GM12878 (cell line): ENCODE measurements at regions not wholly inside any gene's neighbourhood (a gene's known extent, or its start where the extent isn't known, plus 50 kb on each side); places are given as distances from the start of the nearest gene placed in this dataset.
A peak's percentile ranks its signal among the peaks of the same experiment; 100 is the strongest.

Experiments
- ATAC-seq: fragments of 200-7000 bp; cut with Tn5 transposase; 3 replicates; pipeline ENCODE4 v1.9.1; 2020; ENCODE audit warnings: mild to moderate bottlenecking, moderate library complexity
- BruUV-seq: library from RNA; stranded (reverse); fragments of 400-500 nt; replicated peaks from 2 replicates; lab custom pipeline; 2021; lab: Mats Ljungman, UMichigan
- CTCF ChIA-PET: fragments of 300-600 bp; sonication (Branson Sonifier 250); formaldehyde crosslinking; extraction: SDS; loops from one replicate; lab custom pipeline; 2021; ENCODE audit warnings: inconsistent platforms; lab: Yijun Ruan, JAX
- POLR2A ChIA-PET: fragments of 350-600 bp; formaldehyde crosslinking; extraction: SDS; loops from one replicate; lab custom pipeline; 2021; ENCODE audit warnings: inconsistent platforms; lab: Charles Lee
- RAD21 ChIA-PET: fragments of 300-600 bp; sonication (Branson Sonifier 250); formaldehyde crosslinking; loops from one replicate; lab custom pipeline; 2023; ENCODE audit warnings: antibody characterized with exemption; ENCODE audit not compliant: unreplicated experiment; lab: Charles Lee
- SMC1A ChIA-PET: fragments of 300-600 bp; sonication (Branson Sonifier 250); formaldehyde crosslinking; loops from one replicate; lab custom pipeline; 2023; ENCODE audit not compliant: unreplicated experiment, uncharacterized antibody; lab: Charles Lee
- DNase-seq: peaks from one replicate; pipeline ENCODE4 v3.0.0-alpha.2; 2011; ENCODE audit warnings: low read depth, low spot score
- FAIRE-seq: peaks from 3 replicates; lab custom pipeline; 2011; peaks lifted over from hg19 to GRCh38; lab: Jason Lieb, UNC
- H2AFZ ChIP-seq: 2 replicates; pipeline ENCODE4 v1.6.0; 2011; ENCODE audit warnings: low read depth, low read length, control low read depth; ENCODE audit not compliant: control insufficient read depth
- H3K27ac ChIP-seq: 2 replicates; pipeline ENCODE4 v1.5.1; 2011; ENCODE audit warnings: control low read depth; ENCODE audit not compliant: control insufficient read depth, insufficient read depth
- H3K27me3 ChIP-seq, 2 experiments: replicated peaks in 1 of 2; 2 replicates each; pipeline versions ENCODE4 v1.6.0 to v1.6.1; 2011; ENCODE audit warnings: low read length in 1 of 2; ENCODE audit not compliant: control insufficient read depth in 2 of 2, insufficient read depth in 2 of 2
- H3K36me3 ChIP-seq, 2 experiments: 2 replicates each; pipeline ENCODE4 v1.5.1; 2011; ENCODE audit warnings: low read length in 1 of 2; ENCODE audit not compliant: control insufficient read depth in 2 of 2, insufficient read depth in 2 of 2
- H3K4me1 ChIP-seq: 2 replicates; pipeline ENCODE4 v1.6.1; 2011; ENCODE audit warnings: mild to moderate bottlenecking, low read length, moderate library complexity, mixed read lengths; ENCODE audit not compliant: control insufficient read depth, insufficient read depth
- H3K4me2 ChIP-seq: 2 replicates; pipeline ENCODE4 v1.6.0; 2011; ENCODE audit warnings: control low read depth; ENCODE audit not compliant: control insufficient read depth, insufficient read depth
- H3K4me3 ChIP-seq: fragments of 200-600 bp; sonication (generic); 2 replicates; pipeline ENCODE4 v1.5.1; 2016
- H3K79me2 ChIP-seq: 2 replicates; pipeline ENCODE4 v1.6.0; 2011; ENCODE audit warnings: low read length; ENCODE audit not compliant: control insufficient read depth, insufficient read depth
- H3K9ac ChIP-seq: 2 replicates; pipeline ENCODE4 v1.8.0; 2011; ENCODE audit warnings: low read length, control low read depth, mixed read lengths; ENCODE audit not compliant: control insufficient read depth, insufficient read depth
- H3K9me3 ChIP-seq: replicated peaks from 3 replicates; pipeline ENCODE4 v1.5.1; 2011; ENCODE audit warnings: mild to moderate bottlenecking, low read length; ENCODE audit not compliant: control insufficient read depth, insufficient read depth
- H4K20me1 ChIP-seq: 2 replicates; pipeline ENCODE4 v1.6.0; 2011; ENCODE audit not compliant: control insufficient read depth, insufficient read depth
- GABPA ChIP-seq: IDR thresholded peaks from 2 replicates; pipeline ENCODE4 v1.6.1; 2014; ENCODE audit warnings: antibody characterized with exemption, low read depth, mild to moderate bottlenecking, inconsistent platforms
- IKZF1 ChIP-seq: fragments of 450-650 bp; conservative IDR thresholded peaks from 2 replicates; pipeline ENCODE4 v1.6.1; 2017; ENCODE audit warnings: antibody characterized with exemption, mild to moderate bottlenecking
- REST ChIP-seq: IDR thresholded peaks from 2 replicates; pipeline ENCODE4 v1.6.1; 2012; ENCODE audit warnings: mild to moderate bottlenecking, low read depth, low read length
- SMC3 ChIP-seq: IDR thresholded peaks from 2 replicates; pipeline ENCODE4 v1.6.1; 2011; ENCODE audit warnings: low read length, improper control_type of control experiment, borderline replicate concordance
- SPI1 ChIP-seq: IDR thresholded peaks from 2 replicates; pipeline ENCODE4 v1.6.1; 2011; ENCODE audit warnings: low read depth, mild to moderate bottlenecking, low read length, moderate library complexity, borderline replicate concordance; ENCODE audit not compliant: insufficient read depth
- YBX1 ChIP-seq: fragments of 450-650 bp; IDR thresholded peaks from 2 replicates; pipeline ENCODE4 v1.6.1; 2016; ENCODE audit warnings: antibody characterized with exemption
- WGBS: methylation state at CpG from one replicate; pipeline ENCODE4 v1.1.6; 2016; ENCODE audit warnings: low lambda C conversion rate; ENCODE audit not compliant: insufficient replicate concordance, insufficient coverage; ENCODE audit errors: missing lambda C conversion rate; 5-methylcytosine and 5-hydroxymethylcytosine counted together
- in situ Hi-C: fragments of 300-500 bp; cut with MboI; formaldehyde crosslinking; loops from 9 replicates; pipeline ENCODE4 v1.14.3; 2018; ENCODE audit warnings: mixed read lengths
- intact Hi-C: fragments of 100-400 bp; cut with micrococcal nuclease; formaldehyde crosslinking; loops from one replicate; pipeline ENCODE4 v1.14.2; 2022; ENCODE audit not compliant: unreplicated experiment
- TF ChIP-seq, protein P1 (sequence below): fragments of 450-650 bp; formaldehyde crosslinking; IDR thresholded peaks from 2 replicates; pipeline ENCODE4 v1.4.0; 2020; ENCODE audit warnings: mild to moderate bottlenecking, moderate library complexity

- ChIA-PET POLR2A (no interaction called here), SMC1A (no interaction called here), CTCF (no interaction called here), RAD21 (no interaction called here)
- H3K9ac ChIP-seq, result no peak overlapping the region
- H3K79me2 ChIP-seq, result no peaks in the 10 kb centered on the region
- no peaks in the 10 kb centered on the region for H3K4me1 ChIP-seq
- no peaks in the 10 kb centered on the region; a peak in 1 of 4 replicates for H3K27me3 ChIP-seq
- H3K36me3 ChIP-seq, result no peaks in the 10 kb centered on the region
- ATAC-seq (peak; percentile 85), DNase-seq (peak; percentile 41), FAIRE-seq (no peak)
- H3K9me3 ChIP-seq, result no peaks in the 10 kb centered on the region; the same call in 2 of the 3 replicates
- TF ChIP-seq GABPA (no peak), YBX1 (no peak), SPI1 (peak; percentile 31; the same call in 1 of the 2 replicates), SMC3 (no peak), REST (no peak), IKZF1 (peak; percentile 30; the same call in 1 of the 2 replicates)
- TF ChIP-seq, protein P1, sequence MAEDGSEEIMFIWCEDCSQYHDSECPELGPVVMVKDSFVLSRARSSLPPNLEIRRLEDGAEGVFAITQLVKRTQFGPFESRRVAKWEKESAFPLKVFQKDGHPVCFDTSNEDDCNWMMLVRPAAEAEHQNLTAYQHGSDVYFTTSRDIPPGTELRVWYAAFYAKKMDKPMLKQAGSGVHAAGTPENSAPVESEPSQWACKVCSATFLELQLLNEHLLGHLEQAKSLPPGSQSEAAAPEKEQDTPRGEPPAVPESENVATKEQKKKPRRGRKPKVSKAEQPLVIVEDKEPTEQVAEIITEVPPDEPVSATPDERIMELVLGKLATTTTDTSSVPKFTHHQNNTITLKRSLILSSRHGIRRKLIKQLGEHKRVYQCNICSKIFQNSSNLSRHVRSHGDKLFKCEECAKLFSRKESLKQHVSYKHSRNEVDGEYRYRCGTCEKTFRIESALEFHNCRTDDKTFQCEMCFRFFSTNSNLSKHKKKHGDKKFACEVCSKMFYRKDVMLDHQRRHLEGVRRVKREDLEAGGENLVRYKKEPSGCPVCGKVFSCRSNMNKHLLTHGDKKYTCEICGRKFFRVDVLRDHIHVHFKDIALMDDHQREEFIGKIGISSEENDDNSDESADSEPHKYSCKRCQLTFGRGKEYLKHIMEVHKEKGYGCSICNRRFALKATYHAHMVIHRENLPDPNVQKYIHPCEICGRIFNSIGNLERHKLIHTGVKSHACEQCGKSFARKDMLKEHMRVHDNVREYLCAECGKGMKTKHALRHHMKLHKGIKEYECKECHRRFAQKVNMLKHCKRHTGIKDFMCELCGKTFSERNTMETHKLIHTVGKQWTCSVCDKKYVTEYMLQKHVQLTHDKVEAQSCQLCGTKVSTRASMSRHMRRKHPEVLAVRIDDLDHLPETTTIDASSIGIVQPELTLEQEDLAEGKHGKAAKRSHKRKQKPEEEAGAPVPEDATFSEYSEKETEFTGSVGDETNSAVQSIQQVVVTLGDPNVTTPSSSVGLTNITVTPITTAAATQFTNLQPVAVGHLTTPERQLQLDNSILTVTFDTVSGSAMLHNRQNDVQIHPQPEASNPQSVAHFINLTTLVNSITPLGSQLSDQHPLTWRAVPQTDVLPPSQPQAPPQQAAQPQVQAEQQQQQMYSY (CRISPR knock-in tag), result no peak
- intact Hi-C loops (no loop called here), in situ Hi-C loops (no loop called here)
- no peaks in the 10 kb centered on the region for H4K20me1 ChIP-seq
- H3K4me3 ChIP-seq, result no peak overlapping the region
- peak overlapping the region; percentile 83 for H2AFZ ChIP-seq
- WGBS, result 4% methylated on average over 2 of the region's 2 CpGs
- BruUV-seq, result no TSS peak
- peak overlapping the region; percentile 48; the same call in 1 of the 2 replicates for H3K4me2 ChIP-seq
- no peak overlapping the region for H3K27ac ChIP-seq
These were observed 73.3 kb upstream of the PHF24 start for GRCh38 chr9:34884747-34885189.
